ENCODE measurements at regions not wholly inside any gene's neighbourhood (a gene's known extent, or its start where the extent isn't known, plus 50 kb on each side); places are given as distances from the start of the nearest gene placed in this dataset.

- TF ChIP-seq CTCF (IDR thresholded peaks at IDR 0.05): no peak
- TF ChIP-seq POLR2A (IDR thresholded peaks at IDR 0.05): no peak
Observed at GRCh38 chr6:74966712-74967111, 239.1 kb downstream of the COL12A1 start.
